Mesenchymal stem cell (in vitro differentiated cells and primary cell): ENCODE measurements at regions not wholly inside any gene's neighbourhood (a gene's known extent, or its start where the extent isn't known, plus 50 kb on each side); places are given as distances from the start of the nearest gene placed in this dataset.
"Not testable (repeated sequence)": the region's sequence is repeated elsewhere in the genome, so short reads cannot be mapped to it uniquely, and the experiment has no call there.

Experiments
- DNase-seq: peaks from one replicate; pipeline ENCODE4 v3.0.0-alpha.2; 2013
- H2AFZ ChIP-seq: one replicate; pipeline ENCODE4 v1.6.1; 2013; ENCODE audit warnings: low read depth, mild to moderate bottlenecking, control low read depth, inconsistent platforms, low read length, moderate library complexity
- H2AK5ac ChIP-seq: 2 replicates; pipeline ENCODE4 v1.6.1; 2013; ENCODE audit warnings: low read length, moderate library complexity, mild to moderate bottlenecking, inconsistent platforms; ENCODE audit not compliant: severe bottlenecking
- H2BK120ac ChIP-seq: one replicate; pipeline ENCODE4 v1.6.1; 2013; ENCODE audit warnings: low read depth, mild to moderate bottlenecking, inconsistent platforms, low read length, moderate library complexity
- H2BK12ac ChIP-seq, 2 experiments: one replicate each; pipeline ENCODE4 v1.6.1; 2013; ENCODE audit warnings: inconsistent platforms in 2 of 2, low read length in 2 of 2, mild to moderate bottlenecking in 2 of 2, moderate library complexity in 2 of 2, control low read depth in 1 of 2
- H2BK15ac ChIP-seq: one replicate; pipeline ENCODE4 v1.6.1; 2013; ENCODE audit warnings: mild to moderate bottlenecking, low read depth, inconsistent platforms; ENCODE audit not compliant: poor library complexity, severe bottlenecking
- H2BK5ac ChIP-seq: 2 replicates; pipeline ENCODE4 v1.6.1; 2013; ENCODE audit warnings: low read depth, mild to moderate bottlenecking, low read length, control low read depth, inconsistent platforms; ENCODE audit not compliant: poor library complexity, severe bottlenecking
- H3K14ac ChIP-seq, 2 experiments: one replicate each; pipeline ENCODE4 v1.6.1; 2013; ENCODE audit warnings: inconsistent platforms in 2 of 2, low read length in 2 of 2, control low read depth in 1 of 2, mild to moderate bottlenecking in 1 of 2, moderate library complexity in 1 of 2
- H3K18ac ChIP-seq, 2 experiments: one replicate each; pipeline ENCODE4 v1.6.1; 2013; ENCODE audit warnings: inconsistent platforms in 2 of 2, low read length in 2 of 2, control low read depth in 1 of 2, low read depth in 1 of 2, mild to moderate bottlenecking in 1 of 2
- H3K23ac ChIP-seq, 2 experiments: one replicate each; pipeline ENCODE4 v1.6.1; 2013; ENCODE audit warnings: inconsistent platforms in 2 of 2, low read length in 2 of 2, mild to moderate bottlenecking in 2 of 2, moderate library complexity in 2 of 2, control low read depth in 1 of 2
- H3K27ac ChIP-seq: 2 replicates; pipeline ENCODE4 v1.5.1; 2013; ENCODE audit warnings: mild to moderate bottlenecking, moderate library complexity, low read length, control low read depth, inconsistent platforms; ENCODE audit not compliant: poor library complexity, severe bottlenecking
- H3K27me3 ChIP-seq, 2 experiments: 2 replicates each; pipeline versions ENCODE4 v1.6.1 to v1.7.0; 2013; ENCODE audit warnings: low read length in 2 of 2, mild to moderate bottlenecking in 2 of 2, moderate library complexity in 2 of 2, control low read depth in 1 of 2, inconsistent platforms in 1 of 2; ENCODE audit not compliant: control insufficient read depth in 1 of 2, insufficient read depth in 1 of 2
- H3K36me3 ChIP-seq, 2 experiments: 2 replicates each; pipeline versions ENCODE4 v1.6.1 to v1.7.0; 2013; ENCODE audit warnings: low read length in 2 of 2, control low read depth in 1 of 2, inconsistent platforms in 1 of 2, low read depth in 1 of 2, mild to moderate bottlenecking in 1 of 2; ENCODE audit not compliant: insufficient read depth in 2 of 2, control insufficient read depth in 1 of 2
- H3K4ac ChIP-seq, 2 experiments: one replicate each; pipeline ENCODE4 v1.6.1; 2013; ENCODE audit warnings: inconsistent platforms in 2 of 2, low read length in 2 of 2, mild to moderate bottlenecking in 2 of 2, moderate library complexity in 2 of 2, control low read depth in 1 of 2, low read depth in 1 of 2
- H3K4me1 ChIP-seq: 2 replicates; pipeline ENCODE4 v1.6.1; 2013; ENCODE audit warnings: low read depth, low read length, control low read depth; ENCODE audit not compliant: control insufficient read depth, insufficient read depth
- H3K4me2 ChIP-seq: 2 replicates; pipeline ENCODE4 v1.6.1; 2013; ENCODE audit warnings: low read length, mild to moderate bottlenecking, inconsistent platforms; ENCODE audit not compliant: poor library complexity, severe bottlenecking
- H3K4me3 ChIP-seq, 2 experiments: 2 replicates each; pipeline versions ENCODE4 v1.5.1 to v1.7.0; 2013; ENCODE audit warnings: low read length in 2 of 2, mild to moderate bottlenecking in 2 of 2, control low read depth in 1 of 2, low read depth in 1 of 2; ENCODE audit not compliant: insufficient read depth in 1 of 2
- H3K79me1 ChIP-seq: replicated peaks from 2 replicates; pipeline ENCODE4 v1.6.1; 2013; ENCODE audit warnings: mild to moderate bottlenecking, control low read depth, low read length, inconsistent platforms; ENCODE audit not compliant: poor library complexity, severe bottlenecking
- H3K9ac ChIP-seq: 2 replicates; pipeline ENCODE4 v1.7.0; 2013; ENCODE audit warnings: mild to moderate bottlenecking, low read length, moderate library complexity
- H3K9me3 ChIP-seq: 2 replicates; pipeline ENCODE4 v1.7.0; 2013; ENCODE audit warnings: mild to moderate bottlenecking, low read length; ENCODE audit not compliant: control insufficient read depth
- H4K8ac ChIP-seq: one replicate; pipeline ENCODE4 v1.6.1; 2013; ENCODE audit warnings: inconsistent platforms, mild to moderate bottlenecking, low read length, moderate library complexity
- H4K91ac ChIP-seq: one replicate; pipeline ENCODE4 v1.6.1; 2013; ENCODE audit warnings: mild to moderate bottlenecking, low read length, inconsistent platforms
- WGBS: methylation state at CpG from one replicate; pipeline ENCODE4 v1.1.7; 2013; ENCODE audit warnings: mixed read lengths; 5-methylcytosine and 5-hydroxymethylcytosine counted together

DNA sequence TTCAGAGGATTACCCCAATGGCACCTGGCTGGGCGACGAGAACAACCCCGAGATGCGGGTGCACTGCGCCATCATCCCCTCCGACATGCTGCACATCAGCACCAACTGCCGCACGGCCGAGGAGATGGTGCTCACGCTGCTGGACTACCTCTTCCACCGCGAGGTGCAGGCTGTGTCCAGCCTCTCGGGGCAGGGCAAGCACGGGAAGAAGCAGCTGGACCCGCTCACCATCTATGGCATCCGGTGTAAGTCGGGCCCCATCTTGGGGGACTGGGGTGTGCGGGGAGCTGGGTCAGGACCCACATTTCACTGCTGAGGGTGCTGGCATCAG lies 94.2 kb downstream of the NPIPB11 start:
- not testable (repeated sequence) for H3K79me1 ChIP-seq, H2BK12ac ChIP-seq, H2BK15ac ChIP-seq, H3K27ac ChIP-seq, H3K36me3 ChIP-seq, H3K4me3 ChIP-seq, H2BK5ac ChIP-seq, H2AFZ ChIP-seq, H3K9ac ChIP-seq, H3K9me3 ChIP-seq, H2BK120ac ChIP-seq, H2AK5ac ChIP-seq, DNase-seq, H4K91ac ChIP-seq, H4K8ac ChIP-seq, H3K18ac ChIP-seq, H3K4me2 ChIP-seq, H3K14ac ChIP-seq, H3K23ac ChIP-seq, H3K4ac ChIP-seq, H3K27me3 ChIP-seq
- peaks cover 30% of the 10 kb centered on the region for H3K4me1 ChIP-seq
- 97% methylated on average over 18 of the region's 18 CpGs for WGBS

DNA sequence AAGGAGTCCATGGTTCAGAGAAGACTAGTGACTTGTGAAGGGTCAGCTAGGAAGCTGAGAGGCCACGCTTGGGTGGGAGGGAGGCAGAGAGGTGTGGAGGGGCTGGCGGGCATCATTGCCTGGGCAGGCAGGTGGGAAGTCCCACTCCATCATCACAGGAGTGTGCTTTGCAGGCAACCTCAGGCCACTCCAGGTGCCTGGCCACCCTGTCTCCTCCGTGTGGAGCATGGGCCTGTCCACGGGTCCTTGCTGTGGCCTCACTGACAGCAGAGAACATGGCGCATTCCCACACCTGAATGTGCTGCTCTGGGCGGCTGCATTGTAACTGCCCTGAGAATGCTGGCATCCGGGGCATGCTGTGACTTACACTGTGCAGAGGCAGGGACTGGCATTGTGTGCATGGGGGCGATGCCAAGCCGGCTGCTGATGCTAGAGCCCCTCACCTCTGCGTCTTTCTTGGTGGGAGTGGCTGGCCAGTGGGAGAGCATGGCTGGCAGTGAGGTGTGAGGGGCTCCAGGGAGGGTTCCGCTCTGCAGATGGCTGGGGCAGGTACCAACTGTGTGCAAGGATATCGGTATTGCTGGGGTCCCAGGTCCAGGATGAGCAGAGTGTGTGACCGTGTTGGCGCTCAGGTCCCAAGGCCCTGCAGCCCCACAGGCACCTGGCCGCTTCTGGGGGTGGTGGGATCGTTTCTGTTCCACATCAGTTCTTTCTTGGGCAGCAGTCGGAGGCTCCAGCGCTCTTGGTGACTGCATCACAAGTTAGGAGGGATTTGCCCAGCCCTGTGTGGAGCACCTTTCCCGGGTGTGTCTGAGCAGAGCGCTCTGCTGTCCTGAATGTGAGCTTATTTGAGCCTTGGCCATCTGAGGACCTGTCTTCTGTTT lies 94.8 kb downstream of the NPIPB11 start:
- H3K27ac ChIP-seq: no peak overlapping the region
- H3K4me2 ChIP-seq: no peak overlapping the region
- no peaks in the 10 kb centered on the region for H3K36me3 ChIP-seq
- H2BK5ac ChIP-seq: no peak overlapping the region
- H4K8ac ChIP-seq: no peak overlapping the region
- no peak overlapping the region for H3K23ac ChIP-seq
- no peaks in the 10 kb centered on the region for H3K9me3 ChIP-seq
- H3K14ac ChIP-seq: peak overlapping the region in 1 of 2 experiments; percentile 7
- peak overlapping the region; percentile 45 for H4K91ac ChIP-seq
- H3K79me1 ChIP-seq: no peaks in the 10 kb centered on the region
- no peak for DNase-seq
- peak overlapping the region in 1 of 2 experiments; percentile 18 for H2BK12ac ChIP-seq
- no peak overlapping the region for H2AFZ ChIP-seq
- no peak overlapping the region for H2BK15ac ChIP-seq
- H3K18ac ChIP-seq: no peak overlapping the region
- no peak overlapping the region for H3K4me3 ChIP-seq
- no peak overlapping the region for H2AK5ac ChIP-seq
- 96% methylated on average over 20 of the region's 20 CpGs for WGBS
- H3K4me1 ChIP-seq: peaks cover 30% of the 10 kb centered on the region
- no peak overlapping the region for H2BK120ac ChIP-seq
- no peak overlapping the region for H3K4ac ChIP-seq
- no peak overlapping the region for H3K9ac ChIP-seq
- H3K27me3 ChIP-seq: peaks cover 0 to 4% of the 10 kb centered on the region in 2 experiments

- H4K91ac ChIP-seq: no peak overlapping the region
- H3K27me3 ChIP-seq: no peaks in the 10 kb centered on the region
- H2BK5ac ChIP-seq: no peak overlapping the region
- H3K23ac ChIP-seq: no peak overlapping the region
- peaks cover 25% of the 10 kb centered on the region for H3K4me1 ChIP-seq
- no peak overlapping the region for H3K4me3 ChIP-seq
- H2BK15ac ChIP-seq: no peak overlapping the region
- no peak for DNase-seq
- H2BK120ac ChIP-seq: no peak overlapping the region
- H2BK12ac ChIP-seq: no peak overlapping the region
- no peak overlapping the region for H3K27ac ChIP-seq
- no peaks in the 10 kb centered on the region for H3K9me3 ChIP-seq
- no peak overlapping the region for H3K4ac ChIP-seq
- H2AK5ac ChIP-seq: no peak overlapping the region
- no peak overlapping the region for H4K8ac ChIP-seq
- H2AFZ ChIP-seq: no peak overlapping the region
- H3K4me2 ChIP-seq: no peak overlapping the region
- H3K14ac ChIP-seq: no peak overlapping the region
- H3K18ac ChIP-seq: no peak overlapping the region
- WGBS: 88% methylated on average over 11 of the region's 11 CpGs
- H3K9ac ChIP-seq: peak overlapping the region; percentile 49
- no peaks in the 10 kb centered on the region for H3K79me1 ChIP-seq
- H3K36me3 ChIP-seq: no peaks in the 10 kb centered on the region
Observed at GRCh38 chr16:29310852-29311314, 95.6 kb downstream of the NPIPB11 start.

DNA sequence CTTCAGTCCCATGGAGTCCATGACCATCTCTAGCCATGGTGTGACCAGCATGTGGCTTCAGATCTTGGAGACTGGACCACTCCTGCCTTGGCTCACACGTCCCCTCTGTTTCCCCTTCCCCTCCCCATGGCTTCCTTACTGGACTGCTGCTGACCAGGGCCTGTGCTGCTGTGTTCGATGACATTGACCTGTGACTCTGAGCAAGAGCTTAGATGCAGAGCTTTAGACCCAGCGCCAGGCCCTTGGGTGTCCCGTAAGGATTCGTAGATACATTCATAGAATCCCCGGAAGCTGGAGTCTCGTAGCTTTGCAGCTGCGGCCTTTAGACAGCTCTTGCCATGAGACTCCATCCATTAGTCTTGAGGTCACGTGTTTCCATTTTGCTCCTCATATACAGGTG lies 96.3 kb downstream of the NPIPB11 start:
- not testable (repeated sequence) for H3K36me3 ChIP-seq, H3K27me3 ChIP-seq, H2BK120ac ChIP-seq, H2AK5ac ChIP-seq, H2BK12ac ChIP-seq, H3K27ac ChIP-seq, H3K4ac ChIP-seq, H3K9me3 ChIP-seq, H2BK15ac ChIP-seq, H3K14ac ChIP-seq, H3K23ac ChIP-seq, H3K4me2 ChIP-seq, DNase-seq, H3K4me3 ChIP-seq, H4K91ac ChIP-seq, H3K18ac ChIP-seq, H3K79me1 ChIP-seq, H2BK5ac ChIP-seq, H2AFZ ChIP-seq, H4K8ac ChIP-seq
- H3K4me1 ChIP-seq: peaks cover 23% of the 10 kb centered on the region
- H3K9ac ChIP-seq: peak overlapping the region; percentile 49
- WGBS: 95% methylated on average over 9 of the region's 9 CpGs
